DND-41 (cell line): ENCODE measurements at regions not wholly inside any gene's neighbourhood (a gene's known extent, or its start where the extent isn't known, plus 50 kb on each side); places are given as distances from the start of the nearest gene placed in this dataset.

Source experiments
- CTCF ChIP-seq: IDR thresholded peaks from 2 replicates; pipeline ENCODE4 v1.5.1; 2012; ENCODE audit warnings: borderline replicate concordance, low read length, moderate library complexity, mild to moderate bottlenecking; ENCODE audit not compliant: poor library complexity, severe bottlenecking; ENCODE audit errors: extremely low read depth
- EZH2 ChIP-seq: IDR thresholded peaks from 3 replicates; pipeline ENCODE4 v1.6.1; 2012; ENCODE audit warnings: borderline replicate concordance, low read depth, mild to moderate bottlenecking, moderate library complexity, low read length, inconsistent platforms; ENCODE audit not compliant: severe bottlenecking

GRCh38 chr2:129656081-129656598 is 323.3 kb upstream of the RAB6C start:
- TF ChIP-seq CTCF, result no peak
- TF ChIP-seq EZH2, result no peak
